IMR-90 (cell line): ENCODE measurements at regions not wholly inside any gene's neighbourhood (a gene's known extent, or its start where the extent isn't known, plus 50 kb on each side); places are given as distances from the start of the nearest gene placed in this dataset.

Experiments used
- BHLHE40 ChIP-seq: fragments of 150-350 bp; IDR thresholded peaks from 2 replicates; pipeline ENCODE4 v1.6.1; 2016; ENCODE audit warnings: mild to moderate bottlenecking, low read depth, low read length
- CEBPB ChIP-seq: IDR thresholded peaks from 2 replicates; pipeline ENCODE4 v1.6.1; 2012; ENCODE audit warnings: low read depth, low read length, improper control_type of control experiment
- FOS ChIP-seq: fragments of 150-350 bp; IDR thresholded peaks from 2 replicates; pipeline ENCODE4 v1.6.1; 2016; ENCODE audit warnings: low read depth, low read length
- MAFK ChIP-seq: IDR thresholded peaks from 2 replicates; pipeline ENCODE4 v1.6.1; 2012; ENCODE audit warnings: low read depth, low read length, improper control_type of control experiment
- MXI1 ChIP-seq: IDR thresholded peaks from 2 replicates; pipeline ENCODE4 v1.6.1; 2012; ENCODE audit warnings: low read depth, mild to moderate bottlenecking, low read length, moderate library complexity, borderline replicate concordance
- NFE2L2 ChIP-seq: fragments of 150-350 bp; IDR thresholded peaks from 2 replicates; pipeline ENCODE4 v1.6.1; 2016; ENCODE audit warnings: low read depth, mild to moderate bottlenecking, low read length
- POLR2A ChIP-seq: IDR thresholded peaks from 2 replicates; pipeline ENCODE4 v1.6.1; 2012; ENCODE audit warnings: mild to moderate bottlenecking, low read depth, low read length
- RAD21 ChIP-seq: IDR thresholded peaks from 2 replicates; pipeline ENCODE4 v1.6.1; 2012; ENCODE audit warnings: low read length, improper control_type of control experiment
- RFX5 ChIP-seq: IDR thresholded peaks from 2 replicates; pipeline ENCODE4 v1.8.0; 2012; ENCODE audit warnings: low read depth, mild to moderate bottlenecking, low read length, moderate library complexity
- SMC3 ChIP-seq: fragments of 150-350 bp; IDR thresholded peaks from 2 replicates; pipeline ENCODE4 v1.6.1; 2016; ENCODE audit warnings: low read depth, mild to moderate bottlenecking, antibody characterized with exemption, low read length, moderate library complexity
- TF ChIP-seq, protein P1 (sequence below): conservative IDR thresholded peaks from 2 replicates; pipeline ENCODE4 v1.5.1; 2012; ENCODE audit warnings: mild to moderate bottlenecking, low read depth, low read length, improper control_type of control experiment

DNA sequence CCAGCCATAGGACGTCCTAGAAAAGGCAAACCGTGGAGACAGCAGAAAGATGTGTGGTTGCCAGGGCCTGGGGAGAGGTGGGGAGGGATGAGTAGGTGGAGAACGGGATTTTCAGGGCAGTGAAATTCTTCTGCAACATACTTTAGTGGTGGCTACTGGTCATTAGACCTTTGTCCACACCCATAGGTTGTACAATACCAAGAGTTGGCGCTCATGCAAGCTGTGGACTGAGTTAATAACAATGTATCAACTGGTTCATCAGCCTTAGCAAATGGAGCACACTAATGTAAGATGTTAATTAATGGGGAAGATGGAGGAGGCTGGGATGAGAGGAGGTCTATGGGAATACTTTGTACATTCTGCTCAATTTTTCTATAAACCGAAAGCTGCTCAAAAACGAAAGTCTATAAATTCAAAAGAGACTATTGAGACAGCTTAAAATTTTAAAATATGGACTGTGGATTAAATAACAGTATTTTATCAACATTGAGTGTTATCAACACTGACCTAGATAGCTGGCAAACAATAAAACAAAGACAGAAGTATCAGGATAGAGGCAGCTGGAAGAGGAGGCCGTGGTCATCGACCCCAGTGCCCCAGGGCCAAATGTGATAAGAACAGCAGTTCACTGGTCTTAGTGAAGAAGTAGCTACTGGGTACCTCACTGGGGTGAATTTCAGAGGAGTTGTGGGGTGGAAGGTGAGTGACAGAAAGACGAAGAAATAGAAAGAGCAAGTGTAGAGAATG is 90.9 kb downstream of the SYNE3 start:
- no peak for TF ChIP-seq POLR2A
- TF ChIP-seq, protein P1, sequence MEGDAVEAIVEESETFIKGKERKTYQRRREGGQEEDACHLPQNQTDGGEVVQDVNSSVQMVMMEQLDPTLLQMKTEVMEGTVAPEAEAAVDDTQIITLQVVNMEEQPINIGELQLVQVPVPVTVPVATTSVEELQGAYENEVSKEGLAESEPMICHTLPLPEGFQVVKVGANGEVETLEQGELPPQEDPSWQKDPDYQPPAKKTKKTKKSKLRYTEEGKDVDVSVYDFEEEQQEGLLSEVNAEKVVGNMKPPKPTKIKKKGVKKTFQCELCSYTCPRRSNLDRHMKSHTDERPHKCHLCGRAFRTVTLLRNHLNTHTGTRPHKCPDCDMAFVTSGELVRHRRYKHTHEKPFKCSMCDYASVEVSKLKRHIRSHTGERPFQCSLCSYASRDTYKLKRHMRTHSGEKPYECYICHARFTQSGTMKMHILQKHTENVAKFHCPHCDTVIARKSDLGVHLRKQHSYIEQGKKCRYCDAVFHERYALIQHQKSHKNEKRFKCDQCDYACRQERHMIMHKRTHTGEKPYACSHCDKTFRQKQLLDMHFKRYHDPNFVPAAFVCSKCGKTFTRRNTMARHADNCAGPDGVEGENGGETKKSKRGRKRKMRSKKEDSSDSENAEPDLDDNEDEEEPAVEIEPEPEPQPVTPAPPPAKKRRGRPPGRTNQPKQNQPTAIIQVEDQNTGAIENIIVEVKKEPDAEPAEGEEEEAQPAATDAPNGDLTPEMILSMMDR, result no peak
- TF ChIP-seq RFX5, result no peak
- TF ChIP-seq SMC3, result no peak
- TF ChIP-seq RAD21, result no peak
- no peak for TF ChIP-seq MAFK
- no peak for TF ChIP-seq BHLHE40
- no peak for TF ChIP-seq NFE2L2
- no peak for TF ChIP-seq FOS
- TF ChIP-seq CEBPB, result no peak
- no peak for TF ChIP-seq MXI1
